ENCODE measurements at regions not wholly inside any gene's neighbourhood (a gene's known extent, or its start where the extent isn't known, plus 50 kb on each side); places are given as distances from the start of the nearest gene placed in this dataset.

GRCh38 chr2:167575276-167575675 is 672.1 kb downstream of the STK39 start:
- no peaks in the 10 kb centered on the region for H4K20me1 ChIP-seq (ENCODE audit: insufficient read depth)
- H3F3A ChIP-seq (ENCODE audit: insufficient read depth, low read length, poor library complexity, severe bottlenecking): no peaks in the 10 kb centered on the region
- TF ChIP-seq, protein P1, sequence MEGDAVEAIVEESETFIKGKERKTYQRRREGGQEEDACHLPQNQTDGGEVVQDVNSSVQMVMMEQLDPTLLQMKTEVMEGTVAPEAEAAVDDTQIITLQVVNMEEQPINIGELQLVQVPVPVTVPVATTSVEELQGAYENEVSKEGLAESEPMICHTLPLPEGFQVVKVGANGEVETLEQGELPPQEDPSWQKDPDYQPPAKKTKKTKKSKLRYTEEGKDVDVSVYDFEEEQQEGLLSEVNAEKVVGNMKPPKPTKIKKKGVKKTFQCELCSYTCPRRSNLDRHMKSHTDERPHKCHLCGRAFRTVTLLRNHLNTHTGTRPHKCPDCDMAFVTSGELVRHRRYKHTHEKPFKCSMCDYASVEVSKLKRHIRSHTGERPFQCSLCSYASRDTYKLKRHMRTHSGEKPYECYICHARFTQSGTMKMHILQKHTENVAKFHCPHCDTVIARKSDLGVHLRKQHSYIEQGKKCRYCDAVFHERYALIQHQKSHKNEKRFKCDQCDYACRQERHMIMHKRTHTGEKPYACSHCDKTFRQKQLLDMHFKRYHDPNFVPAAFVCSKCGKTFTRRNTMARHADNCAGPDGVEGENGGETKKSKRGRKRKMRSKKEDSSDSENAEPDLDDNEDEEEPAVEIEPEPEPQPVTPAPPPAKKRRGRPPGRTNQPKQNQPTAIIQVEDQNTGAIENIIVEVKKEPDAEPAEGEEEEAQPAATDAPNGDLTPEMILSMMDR (IDR thresholded peaks at IDR 0.05; ENCODE audit: poor library complexity, severe bottlenecking): no peak
- TF ChIP-seq EP300 (conservative IDR thresholded peaks at IDR 0.05; ENCODE audit: poor library complexity, severe bottlenecking): no peak
- TF ChIP-seq RAD21 (conservative IDR thresholded peaks at IDR 0.05): no peak
- no peak overlapping the region for H3K9ac ChIP-seq (ENCODE audit: low read length)
- H3K79me2 ChIP-seq (replicated peaks; ENCODE audit: insufficient read depth, low read length): no peaks in the 10 kb centered on the region
- H2AFZ ChIP-seq (ENCODE audit: low read depth, low read length): no peak overlapping the region
- no peaks in the 10 kb centered on the region for H3K27me3 ChIP-seq (ENCODE audit: insufficient read depth, low read depth, low read length)
- H3K36me3 ChIP-seq (ENCODE audit: insufficient read depth, low read length): no peaks in the 10 kb centered on the region
- no peaks in the 10 kb centered on the region for H3K9me3 ChIP-seq (ENCODE audit: low read length)
- no peak overlapping the region for H3K4me2 ChIP-seq (ENCODE audit: low read length)
- H3K27ac ChIP-seq (ENCODE audit: low read length): no peak overlapping the region
- no peaks in the 10 kb centered on the region for H3K9me2 ChIP-seq (ENCODE audit: insufficient read depth, low read length)
- no peak overlapping the region for H3K4me3 ChIP-seq (ENCODE audit: low read length)

DNA sequence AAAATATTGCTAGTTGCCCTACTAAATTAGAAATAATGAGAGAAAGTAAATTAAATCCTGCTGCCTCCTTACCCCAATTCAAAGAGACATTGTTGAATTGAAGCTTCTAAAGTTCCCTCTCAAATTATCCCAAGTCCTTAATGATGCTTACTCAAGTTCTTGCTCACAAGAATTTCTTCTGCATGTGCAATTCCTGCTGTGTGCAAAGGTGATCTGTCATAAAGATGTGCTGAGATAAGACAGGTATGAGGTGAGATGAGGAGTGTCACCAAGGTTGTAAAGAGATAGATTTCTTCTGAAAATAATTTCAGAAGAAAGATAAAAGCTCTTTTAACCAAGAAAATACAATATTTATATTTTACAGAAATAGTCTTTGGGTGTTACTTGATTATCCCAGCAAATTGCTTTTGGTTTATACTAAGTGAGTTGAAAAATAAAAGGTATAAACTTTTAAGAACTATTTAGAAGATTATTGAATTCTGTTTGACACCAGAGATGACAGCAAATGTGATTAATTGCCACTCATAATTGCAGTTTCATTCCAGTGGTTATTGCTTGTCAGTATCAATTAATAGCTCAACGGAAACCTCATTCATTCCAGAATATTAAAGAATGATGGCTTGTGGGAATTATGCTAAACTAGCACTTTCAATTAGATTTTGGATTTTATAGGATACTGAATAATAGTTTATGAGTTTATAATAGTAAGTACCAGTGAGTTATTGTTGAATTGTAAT is 674.3 kb downstream of the STK39 start:
- Histone ChIP-seq H3K4me3 (ENCODE audit: low read length) (no peak overlapping the region), H3F3A (ENCODE audit: insufficient read depth, low read length, poor library complexity, severe bottlenecking) (no peaks in the 10 kb centered on the region), H3K27me3 (ENCODE audit: insufficient read depth, low read depth, low read length) (no peaks in the 10 kb centered on the region), H3K9me2 (ENCODE audit: insufficient read depth, low read length) (no peaks in the 10 kb centered on the region), H3K27ac (ENCODE audit: low read length) (no peak overlapping the region), H3K36me3 (ENCODE audit: insufficient read depth, low read length) (no peaks in the 10 kb centered on the region), H3K9me3 (ENCODE audit: low read length) (no peaks in the 10 kb centered on the region), H4K20me1 (ENCODE audit: insufficient read depth) (no peaks in the 10 kb centered on the region), H3K79me2 (replicated peaks; ENCODE audit: insufficient read depth, low read length) (no peaks in the 10 kb centered on the region), H2AFZ (ENCODE audit: low read depth, low read length) (no peak overlapping the region), H3K4me2 (ENCODE audit: low read length) (no peak overlapping the region), H3K9ac (ENCODE audit: low read length) (no peak overlapping the region)
- no peak for TF ChIP-seq TAF1 (IDR thresholded peaks at IDR 0.05; ENCODE audit: low read depth)
- TF ChIP-seq EP300 (conservative IDR thresholded peaks at IDR 0.05; ENCODE audit: poor library complexity, severe bottlenecking): no peak
- TF ChIP-seq RAD21 (conservative IDR thresholded peaks at IDR 0.05): no peak
- no peak for TF ChIP-seq POLR2AphosphoS5 (IDR thresholded peaks at IDR 0.05)
- no peak for TF ChIP-seq MXI1 (conservative IDR thresholded peaks at IDR 0.05; ENCODE audit: poor library complexity, severe bottlenecking)
- TF ChIP-seq, protein P1 (IDR thresholded peaks at IDR 0.05; ENCODE audit: poor library complexity, severe bottlenecking): no peak
- TF ChIP-seq REST (IDR thresholded peaks at IDR 0.05; ENCODE audit: borderline replicate concordance): no peak
- no peak for TF ChIP-seq SMC3 (conservative IDR thresholded peaks at IDR 0.05; ENCODE audit: poor library complexity)
- TF ChIP-seq EZH2 (IDR thresholded peaks at IDR 0.05; ENCODE audit: borderline replicate concordance, insufficient read depth, low read length, poor library complexity, severe bottlenecking): no peak

Measured in neural cell (in vitro differentiated cells).